NCI-H510A treated with DMSO at 0.1 percent for 48 hours (cell line): ENCODE measurements at regions not wholly inside any gene's neighbourhood (a gene's known extent, or its start where the extent isn't known, plus 50 kb on each side); places are given as distances from the start of the nearest gene placed in this dataset.
"Not testable (repeated sequence)": the region's sequence is repeated elsewhere in the genome, so short reads cannot be mapped to it uniquely, and the experiment has no call there.

Experiments used
- DNase-seq: peaks from one replicate; lab custom pipeline; 2025; lab: John Stamatoyannopoulos, UW

DNA sequence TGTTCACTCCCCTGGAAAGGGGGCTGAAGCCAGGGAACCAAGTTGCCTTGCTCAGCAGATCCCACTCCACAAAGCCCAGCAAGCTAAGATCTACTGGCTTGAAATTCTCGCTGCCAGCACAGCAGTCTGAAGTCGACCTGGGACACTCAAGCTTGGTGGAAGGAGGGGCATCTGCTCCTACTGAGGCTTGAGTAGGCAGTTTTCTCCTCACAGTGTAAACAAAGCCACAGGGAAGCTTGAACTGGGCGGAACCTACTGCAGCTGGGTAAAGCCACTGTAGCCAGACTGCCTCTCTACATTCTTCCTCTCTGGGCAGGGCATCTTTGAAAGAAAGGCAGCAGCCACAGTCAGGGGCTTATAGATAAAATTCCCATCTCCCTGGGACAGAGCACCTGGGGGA is 495.0 kb downstream of the USP25 start:
- not testable (repeated sequence) for DNase-seq

DNA sequence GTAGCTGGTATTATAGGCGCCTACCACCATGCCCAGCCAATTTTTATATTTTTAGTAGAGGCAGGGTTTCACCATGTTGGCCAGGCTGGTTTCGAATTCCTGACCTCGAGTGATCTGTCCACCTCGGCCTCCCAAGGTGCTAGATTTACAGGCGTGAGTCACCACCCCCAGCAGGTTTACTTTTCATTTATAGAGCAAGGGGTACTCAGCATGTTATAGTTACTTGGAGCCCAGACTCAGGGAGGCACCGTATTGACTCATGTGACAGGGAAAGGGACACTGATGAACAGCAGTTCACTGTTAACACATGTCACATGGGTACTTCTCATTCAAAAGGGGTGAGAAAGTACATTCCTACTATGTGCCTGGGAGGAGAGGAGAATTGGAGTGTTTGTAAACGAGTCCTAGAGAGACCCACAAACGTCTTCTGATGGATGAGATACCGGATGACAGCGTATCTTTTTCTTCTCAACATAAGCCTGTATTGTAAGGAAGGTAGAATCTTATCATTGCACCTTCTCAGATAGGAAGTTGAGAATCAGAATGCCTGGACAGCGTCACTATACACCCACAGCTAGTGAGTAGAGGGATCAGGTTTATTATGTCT is 510.0 kb downstream of the USP25 start:
- no peak for DNase-seq

DNA sequence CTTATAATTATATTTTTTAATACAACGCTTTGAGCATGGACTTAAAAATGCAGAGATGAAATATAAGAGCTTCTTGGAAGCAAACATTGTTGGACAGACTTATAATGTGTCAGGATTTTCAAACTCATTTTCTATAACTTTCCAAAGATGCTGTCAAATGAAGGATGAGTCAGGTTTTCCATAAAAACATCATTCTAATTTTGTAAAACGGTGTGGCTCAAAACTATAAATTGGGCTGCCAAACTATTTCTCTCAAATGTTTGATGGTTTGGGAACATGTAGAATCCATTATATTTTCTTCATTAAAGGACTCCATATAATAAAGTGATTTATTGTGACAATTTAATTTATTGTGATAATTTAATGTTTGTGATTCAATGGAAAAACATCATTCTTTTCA is 511.2 kb downstream of the USP25 start:
- DNase-seq: no peak

DNA sequence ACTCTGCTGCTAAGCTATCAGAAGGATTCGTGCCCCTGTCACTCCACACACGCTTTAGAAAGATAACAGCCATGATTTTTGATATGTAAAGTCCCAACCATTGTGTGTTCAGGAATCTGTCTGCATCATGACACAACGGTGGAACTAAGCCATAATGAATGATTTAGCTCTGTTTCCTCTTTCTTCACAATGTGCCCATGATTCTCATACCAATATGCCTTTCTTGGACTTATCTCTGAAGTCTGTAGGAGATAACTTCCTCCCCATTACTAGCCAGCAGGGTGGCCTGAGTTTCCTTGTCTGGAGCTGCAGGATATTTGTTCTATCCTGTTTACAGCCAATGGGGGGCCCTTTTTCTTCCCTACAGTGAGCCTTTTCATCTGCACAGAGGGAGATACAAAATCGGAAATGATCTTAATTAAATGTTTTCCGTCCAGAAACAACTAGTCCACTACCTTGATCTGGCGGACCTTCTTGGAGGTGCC is 511.7 kb downstream of the USP25 start:
- DNase-seq: no peak

DNA sequence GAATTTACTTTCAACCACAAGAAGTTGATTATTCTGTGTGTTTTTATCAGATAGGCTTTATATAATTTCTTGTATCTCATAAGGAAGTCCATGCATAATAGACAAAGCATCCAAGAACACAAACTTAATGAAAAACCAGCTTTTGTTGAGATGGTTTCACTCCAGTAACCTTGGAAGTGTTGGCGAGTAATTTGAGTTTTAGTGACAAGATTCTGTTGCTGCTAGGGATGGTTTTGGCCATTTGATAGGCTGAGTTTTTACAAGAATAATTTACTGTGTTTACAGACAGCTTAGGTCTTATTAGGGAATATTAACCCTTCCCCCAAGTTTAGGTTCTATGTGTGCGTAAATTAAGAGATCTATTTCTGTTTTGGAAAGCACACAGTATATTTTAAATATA is 513.6 kb downstream of the USP25 start:
- no peak for DNase-seq

DNA sequence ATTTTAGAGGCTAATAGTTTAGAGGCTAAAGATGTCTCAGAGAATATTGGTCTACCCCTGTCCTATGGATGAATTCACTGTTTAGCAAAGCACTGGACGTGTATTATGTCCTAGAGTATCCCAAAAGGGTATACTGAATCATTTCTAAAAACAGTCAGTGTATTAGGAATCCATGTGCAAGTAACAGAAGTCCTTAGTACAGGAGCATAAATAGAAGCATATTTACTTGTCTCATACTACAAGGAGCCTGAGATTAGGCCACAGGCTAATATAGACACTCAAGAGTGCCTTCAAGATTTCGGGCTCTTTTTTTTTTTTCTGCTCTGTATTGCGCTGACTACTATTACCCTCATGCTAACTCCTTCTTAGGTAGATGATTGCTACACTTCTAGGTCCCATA is 518.9 kb downstream of the USP25 start:
- no peak for DNase-seq

DNA sequence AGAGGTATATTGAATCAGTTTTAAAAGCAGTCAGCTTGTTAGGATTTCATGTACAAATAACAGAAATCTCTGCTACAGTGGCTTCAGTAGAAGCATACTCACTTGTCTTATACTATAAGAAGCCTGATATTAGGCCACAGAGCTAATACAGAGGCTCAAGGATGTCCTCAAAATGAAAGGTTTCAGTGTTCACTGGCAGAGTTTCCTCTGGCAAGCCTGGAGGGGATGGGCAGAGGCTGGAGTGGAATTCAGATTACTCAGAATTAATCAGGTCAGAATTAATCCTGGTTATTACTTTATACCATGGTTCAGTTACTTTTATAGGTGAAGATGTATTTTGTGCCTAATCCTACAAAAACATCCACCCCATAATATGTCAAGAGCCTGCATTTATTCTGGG is 520.5 kb downstream of the USP25 start:
- DNase-seq: no peak

DNA sequence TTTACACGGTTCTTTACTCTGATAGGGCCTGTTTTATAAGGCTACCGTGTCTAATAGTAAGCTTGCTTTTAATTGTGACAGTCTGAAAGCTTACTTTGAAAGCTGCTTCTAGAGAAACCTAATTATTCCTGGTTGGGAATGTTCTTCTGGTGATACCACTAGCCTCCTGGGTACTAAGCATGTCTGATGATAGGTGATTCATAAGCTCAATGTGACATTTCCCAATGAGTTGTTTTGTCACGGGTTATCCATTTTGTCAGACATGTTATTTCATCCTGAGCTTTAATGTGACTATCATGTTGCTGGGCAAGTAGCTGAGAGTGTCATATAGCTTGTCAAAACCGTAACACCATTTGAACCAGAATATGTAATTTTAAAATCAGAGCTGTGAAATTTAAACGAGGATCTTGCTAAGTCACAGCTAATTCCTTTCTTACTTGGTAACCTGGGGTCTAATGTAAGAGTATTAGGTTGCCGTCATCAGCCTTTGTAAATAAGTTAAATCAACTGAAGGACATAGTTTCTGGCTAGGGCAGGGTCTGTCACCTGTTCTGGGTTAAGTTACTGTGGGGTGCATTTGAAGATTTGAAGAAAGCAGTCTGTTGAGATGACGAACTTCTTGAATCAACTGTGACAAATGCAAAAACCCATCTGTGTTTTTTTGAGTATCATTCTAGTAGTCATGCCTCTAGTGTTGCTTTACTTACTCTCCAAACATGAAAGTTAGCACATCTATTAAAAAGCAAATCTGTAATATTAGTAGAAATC is 529.2 kb downstream of the USP25 start:
- no peak for DNase-seq

DNA sequence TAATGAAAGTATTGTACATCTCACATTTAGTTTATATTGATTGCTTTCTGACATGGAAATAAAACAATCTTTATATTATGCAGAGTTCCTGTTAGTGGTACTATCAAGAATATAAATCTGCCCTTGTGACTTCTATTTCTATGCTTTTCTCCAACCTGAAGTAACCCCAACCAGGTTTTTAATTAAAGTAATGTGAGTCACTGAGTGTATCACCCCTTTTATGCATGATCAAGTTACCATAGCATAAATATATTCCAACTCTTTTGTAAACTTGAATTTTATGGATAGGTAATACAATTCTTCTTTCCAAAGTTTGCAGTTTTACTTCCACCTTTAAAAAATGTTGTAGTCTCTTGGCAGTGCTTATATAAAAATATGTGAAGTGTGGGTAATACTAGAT is 532.3 kb downstream of the USP25 start:
- no peak for DNase-seq

DNA sequence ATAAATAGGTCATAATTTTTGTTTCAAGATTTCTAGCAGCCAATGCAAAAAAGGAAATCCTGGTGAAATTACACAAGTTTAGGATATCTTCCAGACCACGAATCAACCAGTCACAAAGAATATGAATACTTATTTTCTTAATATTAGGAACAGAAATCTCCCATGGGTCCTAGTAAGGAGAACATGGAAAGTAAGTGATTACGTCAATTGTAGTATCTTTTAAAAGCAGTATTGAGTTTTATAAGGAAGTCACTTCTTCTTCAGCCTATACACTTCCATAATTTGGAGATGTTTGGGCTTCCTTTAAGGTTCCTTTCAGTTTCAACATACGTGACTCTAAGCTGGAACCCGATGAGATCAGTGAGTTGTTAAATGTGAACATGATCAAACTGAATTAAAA is 534.5 kb downstream of the USP25 start:
- no peak for DNase-seq

DNA sequence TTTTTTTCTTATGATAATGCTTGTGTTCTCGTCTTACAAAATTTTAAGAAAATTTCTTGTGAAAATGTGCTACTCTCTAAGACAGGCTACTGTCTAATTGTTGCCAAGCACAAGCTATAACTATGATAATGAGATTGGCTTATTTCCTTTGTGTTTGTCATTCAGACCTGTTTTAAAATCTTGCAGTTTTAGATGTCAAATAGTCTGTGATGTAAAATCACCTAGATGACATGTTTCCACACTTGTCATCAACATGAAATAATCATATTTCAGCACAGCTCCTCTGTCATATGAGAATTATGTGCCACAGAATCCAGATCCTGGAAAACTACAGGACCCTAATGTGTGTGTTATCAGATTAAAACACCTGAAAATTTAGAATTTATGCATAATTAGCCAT is 539.7 kb downstream of the USP25 start:
- DNase-seq: no peak

DNA sequence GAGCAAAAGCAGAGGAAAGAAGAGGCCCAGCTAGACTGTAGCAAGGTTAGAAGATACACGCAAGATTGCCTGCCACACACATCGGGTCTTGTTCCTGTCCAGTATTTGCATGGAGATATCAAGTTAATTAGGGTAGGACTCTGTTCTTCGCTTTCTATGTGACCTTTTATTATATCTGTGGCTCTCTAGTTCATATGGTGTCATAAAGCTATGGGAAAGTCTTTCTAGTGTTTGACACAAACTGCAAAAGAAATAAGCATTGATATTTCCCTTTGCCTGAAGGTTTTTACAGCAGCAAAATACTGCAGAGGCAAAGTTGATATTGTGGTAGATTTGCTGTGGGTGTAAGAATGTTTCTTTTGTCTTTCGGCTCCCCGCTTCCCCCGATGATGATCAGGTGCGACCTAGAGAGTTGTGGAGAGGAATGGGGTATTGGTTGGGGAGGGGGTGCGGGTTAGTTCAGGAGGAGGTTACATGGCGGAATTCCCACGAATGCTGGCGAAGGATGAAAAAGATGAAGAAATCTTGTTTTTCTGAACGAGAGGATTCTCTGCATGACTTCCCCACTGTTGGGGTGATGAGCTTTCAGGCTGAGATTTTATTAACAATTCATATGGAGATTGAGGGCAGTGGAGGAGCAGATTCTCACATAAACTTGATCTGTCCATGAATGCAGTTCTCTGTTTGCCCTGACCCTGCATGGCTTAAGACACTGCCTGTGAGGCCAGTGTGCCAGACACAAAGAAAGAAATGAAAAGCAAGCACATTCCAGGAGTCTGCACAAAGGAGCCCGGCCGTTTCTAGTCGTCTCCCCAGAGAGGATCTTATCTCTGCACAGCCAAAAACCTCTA is 550.2 kb downstream of the USP25 start:
- DNase-seq: no peak

DNA sequence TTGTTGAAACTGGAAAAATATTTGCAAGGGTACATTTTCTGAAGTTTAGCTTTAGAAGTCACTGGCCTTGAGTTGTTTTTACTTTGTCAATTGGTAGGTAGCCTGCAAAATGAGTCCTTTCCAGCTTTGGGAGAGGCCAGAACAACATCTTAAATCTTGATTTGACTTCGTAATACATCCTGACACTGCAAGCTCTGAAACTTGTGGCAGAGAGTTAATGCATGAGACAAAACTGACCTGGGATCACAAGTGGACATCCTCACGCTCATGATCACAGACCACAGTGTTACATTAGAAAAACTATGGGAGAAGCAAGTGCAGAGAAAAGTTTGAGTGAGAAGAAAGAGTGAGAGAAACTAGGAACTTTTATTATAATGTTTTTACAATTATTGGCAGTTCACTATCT is 550.9 kb downstream of the USP25 start:
- DNase-seq: no peak

DNA sequence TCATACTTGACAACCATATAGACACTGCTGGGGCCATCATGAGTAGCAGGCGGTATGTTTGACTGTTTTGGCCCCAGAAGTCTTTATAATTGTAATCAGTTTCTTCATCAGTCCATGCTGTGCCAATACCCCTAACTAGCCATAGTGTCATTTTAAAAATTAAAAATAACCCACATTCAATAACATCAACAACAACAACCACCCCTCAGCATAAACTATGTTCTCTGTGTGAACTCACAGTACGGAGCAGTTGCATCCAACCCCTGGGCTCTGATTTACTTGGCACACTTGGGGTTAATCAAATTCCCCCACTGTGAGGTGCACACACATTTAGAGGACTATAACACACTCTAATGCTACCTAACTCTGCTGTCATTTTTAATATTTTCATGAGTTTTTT is 553.7 kb downstream of the USP25 start:
- no peak for DNase-seq

DNA sequence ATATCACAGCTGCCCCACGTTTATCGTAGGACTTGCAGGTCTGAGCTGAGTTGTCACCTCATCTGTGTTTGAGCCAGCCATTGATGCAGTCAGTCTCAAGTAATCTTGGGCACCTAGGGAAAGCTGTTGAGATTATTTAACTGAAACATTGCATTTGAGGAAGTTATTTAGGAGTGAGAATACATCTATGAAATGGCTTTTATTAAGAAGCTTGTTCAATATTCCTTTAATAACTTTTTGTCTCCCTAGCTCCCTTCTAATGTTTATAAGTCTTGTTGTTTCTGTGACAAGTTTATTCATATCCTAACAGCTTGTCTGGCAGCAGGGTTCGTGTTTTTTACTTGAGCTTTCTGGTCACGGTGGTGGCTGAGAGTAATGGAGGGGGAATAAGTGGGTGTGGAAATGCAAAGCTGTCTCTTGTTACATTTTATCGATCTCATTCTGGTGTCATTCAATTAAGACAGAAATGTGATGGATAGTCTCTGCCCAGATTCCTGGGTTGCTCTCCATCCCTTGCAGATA is 555.9 kb downstream of the USP25 start:
- DNase-seq: no peak

DNA sequence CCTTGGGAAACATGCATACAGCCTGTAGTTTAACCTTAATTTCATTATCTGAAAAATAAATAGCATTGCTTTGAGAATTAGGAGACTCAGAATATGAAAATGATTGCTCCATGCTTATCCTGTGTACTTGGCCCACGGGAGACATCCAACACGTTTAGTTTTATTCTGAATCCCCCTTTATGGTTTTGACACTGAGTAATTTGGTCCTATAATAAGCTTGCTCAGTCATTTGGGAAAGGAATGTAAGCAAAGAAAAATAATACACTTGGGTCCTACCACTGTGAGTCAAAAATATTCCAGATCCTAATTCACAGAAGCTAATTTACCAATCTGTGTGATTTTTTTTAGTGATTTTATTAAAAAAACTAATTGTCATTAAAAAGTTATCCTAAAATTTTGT is 557.3 kb downstream of the USP25 start:
- DNase-seq: no peak

DNA sequence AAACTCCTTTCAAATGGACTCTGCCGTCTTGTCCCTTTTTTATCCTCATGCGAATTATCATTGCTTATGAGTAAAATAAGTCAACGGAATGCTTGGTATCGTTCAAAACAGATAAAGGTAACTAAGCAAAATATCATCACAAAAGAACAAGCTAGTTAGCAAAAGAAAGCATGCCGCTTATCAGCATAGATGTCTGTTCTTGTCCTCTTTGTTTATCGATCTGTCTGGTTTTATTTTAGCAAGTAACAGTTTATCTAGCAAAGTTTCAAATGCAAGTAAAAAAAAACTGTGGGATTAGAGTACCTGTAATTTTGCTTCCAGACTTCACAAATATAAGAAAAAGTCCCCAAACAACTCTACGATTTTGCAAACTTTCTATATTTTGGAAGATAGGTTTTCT is 561.5 kb downstream of the USP25 start:
- no peak for DNase-seq

DNA sequence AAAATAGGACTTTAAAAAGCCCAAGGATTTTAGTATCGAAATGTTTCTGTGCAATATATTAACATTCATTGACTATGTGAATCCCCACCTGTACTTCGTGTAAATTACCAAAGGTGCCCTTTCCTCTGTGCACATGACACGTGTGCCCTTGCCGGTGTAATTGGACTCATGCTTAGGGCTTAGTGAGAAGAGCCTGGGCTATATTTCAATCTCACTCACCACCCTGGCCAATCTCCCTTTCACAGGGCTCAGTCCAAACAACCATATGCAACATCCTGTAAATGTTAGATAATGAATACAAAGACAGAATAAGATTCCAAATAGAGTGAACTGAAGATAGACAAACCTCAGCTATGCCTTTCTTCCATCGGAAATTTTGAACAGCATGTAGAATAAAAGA is 564.3 kb downstream of the USP25 start:
- no peak for DNase-seq

DNA sequence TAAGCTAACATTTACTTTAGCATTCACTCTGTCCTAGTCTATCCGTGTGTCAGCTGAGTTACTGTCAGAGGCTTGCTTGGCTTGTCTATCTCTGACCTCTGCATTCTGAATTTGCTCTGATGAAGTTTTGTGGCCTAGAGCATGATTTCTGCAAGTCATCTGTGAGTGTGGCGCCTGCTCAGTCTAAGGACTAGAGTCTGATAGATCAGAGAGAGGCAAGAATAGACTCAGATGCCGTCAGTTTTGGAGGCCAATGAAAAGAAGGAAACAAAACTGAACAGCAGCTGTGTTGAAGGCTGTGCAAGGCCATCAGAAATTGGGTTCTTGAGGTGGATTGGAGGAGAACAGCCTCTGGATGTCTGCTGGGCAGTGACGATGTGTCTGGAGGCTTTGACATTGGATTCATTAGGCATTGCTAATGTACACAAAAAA is 573.1 kb downstream of the USP25 start:
- DNase-seq: no peak

DNA sequence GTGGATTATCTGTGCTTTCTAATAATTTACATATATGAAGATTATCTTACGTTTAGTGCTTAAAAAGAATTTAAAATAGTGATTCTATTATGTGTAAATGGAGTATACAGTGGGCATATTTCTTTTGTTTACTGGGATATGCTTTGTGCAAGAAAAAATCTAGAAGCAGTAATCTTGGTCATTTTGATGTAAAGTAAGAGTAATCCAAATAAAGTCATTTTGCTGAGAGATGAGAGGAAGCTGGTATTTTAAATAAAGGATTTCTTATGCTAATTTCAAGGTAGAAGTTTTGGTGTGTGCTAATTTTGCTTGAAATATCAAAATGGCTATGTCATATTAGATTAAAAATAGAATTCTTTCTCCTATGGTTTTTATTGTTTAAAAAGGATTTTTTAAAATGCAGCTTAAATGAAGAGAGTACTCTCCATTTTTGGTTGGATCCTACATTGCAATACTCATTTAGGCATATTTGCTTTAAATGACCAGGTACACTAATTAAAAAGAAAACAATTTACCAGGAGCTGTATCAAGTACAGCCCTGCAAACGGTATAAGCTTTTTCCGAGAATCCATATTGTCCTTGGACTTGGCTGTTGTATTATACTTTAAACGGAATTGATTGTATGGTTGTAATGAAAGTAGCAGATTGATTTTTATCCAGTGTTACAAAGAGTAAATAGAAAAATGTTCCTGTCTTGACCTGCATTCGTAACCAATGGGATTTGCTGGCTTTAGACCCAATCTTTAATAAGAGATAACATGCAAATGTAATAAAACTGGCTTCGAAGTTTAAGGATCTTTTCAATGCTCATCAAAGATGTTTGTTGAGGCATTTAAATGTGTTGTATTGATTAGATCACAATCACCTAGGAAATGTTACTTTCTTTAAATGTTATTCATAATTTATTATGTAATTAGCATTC is 574.7 kb downstream of the USP25 start:
- no peak for DNase-seq

DNA sequence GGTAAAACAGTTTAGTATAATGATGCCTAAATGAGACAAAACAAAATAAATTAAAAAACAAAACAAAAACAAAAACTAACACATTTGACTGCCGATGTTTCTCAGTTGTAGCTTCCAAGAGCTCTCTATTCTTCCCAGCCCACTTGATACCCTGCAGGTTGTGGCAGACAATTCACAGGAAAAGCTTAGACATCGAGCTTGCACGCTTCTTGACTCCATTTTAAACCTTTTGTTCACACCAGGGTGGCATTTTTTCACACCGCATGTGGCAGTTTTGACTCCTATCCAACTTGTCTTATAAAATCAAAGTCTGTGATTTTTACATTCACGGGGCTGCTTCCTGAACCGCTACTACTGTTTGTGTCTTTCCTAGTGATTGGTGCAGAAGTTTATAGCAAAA is 575.9 kb downstream of the USP25 start:
- no peak for DNase-seq

DNA sequence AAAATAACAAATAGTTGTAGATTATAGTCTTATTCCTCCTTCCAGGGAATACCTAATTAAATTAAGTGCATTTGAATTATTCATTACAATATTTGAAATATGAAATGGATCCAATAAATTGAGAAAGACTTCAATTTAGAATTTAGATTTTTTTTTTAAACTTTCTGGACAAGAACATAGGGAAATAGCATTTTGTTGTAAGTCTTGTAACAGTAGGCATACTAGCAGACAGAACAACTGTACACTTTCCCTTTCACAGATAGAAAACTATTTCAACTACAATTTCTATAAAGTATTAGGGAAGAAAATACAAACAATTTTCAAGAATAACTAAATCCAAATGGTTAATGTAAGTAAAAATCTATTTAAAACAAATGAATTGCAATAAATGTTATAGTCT is 577.5 kb downstream of the USP25 start:
- no peak for DNase-seq
